ENCODE measurements at regions not wholly inside any gene's neighbourhood (a gene's known extent, or its start where the extent isn't known, plus 50 kb on each side); places are given as distances from the start of the nearest gene placed in this dataset.

- no peak for ATAC-seq (ENCODE audit: low FRiP score)
Measured at GRCh38 chr13:81139987-81140386, 799.1 kb upstream of the SPRY2 start.

GRCh38 chr13:81138353-81138980 is 797.5 kb upstream of the SPRY2 start:
- no peak for DNase-seq (ENCODE audit: low spot score)
- ATAC-seq (ENCODE audit: low FRiP score): no peak
- TF ChIP-seq CTCF (IDR thresholded peaks at IDR 0.05): no peak

More at GRCh38 chr13:81139987-81140386, 799.1 kb upstream of the SPRY2 start:
- no peak for TF ChIP-seq CTCF (IDR thresholded peaks at IDR 0.05)
- no peak for DNase-seq (ENCODE audit: low spot score)

GRCh38 chr13:81133066-81133465 is 792.1 kb upstream of the SPRY2 start:
- TF ChIP-seq CTCF (IDR thresholded peaks at IDR 0.05): no peak

GRCh38 chr13:81117416-81117815 is 776.5 kb upstream of the SPRY2 start:
- DNase-seq (ENCODE audit: low spot score) (no peak), ATAC-seq (ENCODE audit: low FRiP score) (no peak)
- TF ChIP-seq CTCF (IDR thresholded peaks at IDR 0.05): no peak

More at GRCh38 chr13:81133066-81133465, 792.1 kb upstream of the SPRY2 start:
- no peak for DNase-seq (ENCODE audit: low spot score)
- ATAC-seq (ENCODE audit: low FRiP score): no peak

- no peak for TF ChIP-seq CTCF (IDR thresholded peaks at IDR 0.05)
- ATAC-seq (ENCODE audit: low FRiP score) (no peak), DNase-seq (ENCODE audit: low spot score) (no peak)
Measured at GRCh38 chr13:81116461-81117282, 775.7 kb upstream of the SPRY2 start.

- no peak for TF ChIP-seq CTCF (IDR thresholded peaks at IDR 0.05)
- ATAC-seq (ENCODE audit: low FRiP score) (no peak), DNase-seq (ENCODE audit: low spot score) (no peak)
Measured at GRCh38 chr13:81109026-81109425, 768.1 kb upstream of the SPRY2 start.

- TF ChIP-seq CTCF (IDR thresholded peaks at IDR 0.05): no peak
- DNase-seq (ENCODE audit: low spot score) (no peak), ATAC-seq (ENCODE audit: low FRiP score) (no peak)
Measured at GRCh38 chr13:81106348-81106747, 765.4 kb upstream of the SPRY2 start.

All from omental fat pad (tissue), 3 donors.